Loucy (cell line): ENCODE measurements at regions not wholly inside any gene's neighbourhood (a gene's known extent, or its start where the extent isn't known, plus 50 kb on each side); places are given as distances from the start of the nearest gene placed in this dataset.

Source experiments
- H2AFZ ChIP-seq: fragments of 200-600 bp; sonication (generic); 2 replicates; pipeline ENCODE4 v1.6.0; 2016; ENCODE audit warnings: antibody characterized with exemption, mild to moderate bottlenecking, low read length, moderate library complexity
- H3F3A ChIP-seq: fragments of 200-600 bp; 2 replicates; pipeline ENCODE4 v1.6.0; 2016; ENCODE audit warnings: antibody characterized with exemption, low read depth, mild to moderate bottlenecking
- H3K27me3 ChIP-seq: fragments of 200-600 bp; sonication (generic); 2 replicates; pipeline ENCODE4 v1.6.1; 2014; ENCODE audit warnings: low read length, mild to moderate bottlenecking; ENCODE audit not compliant: insufficient read depth, poor library complexity, severe bottlenecking
- H3K36me3 ChIP-seq: fragments of 200-600 bp; sonication (generic); 2 replicates; pipeline ENCODE4 v1.6.1; 2016; ENCODE audit warnings: low read length; ENCODE audit not compliant: insufficient read depth
- H3K4me1 ChIP-seq: fragments of 200-600 bp; sonication (generic); 2 replicates; pipeline ENCODE4 v1.5.1; 2014; ENCODE audit warnings: low read length, mild to moderate bottlenecking; ENCODE audit not compliant: insufficient read depth, poor library complexity, severe bottlenecking
- H3K4me2 ChIP-seq: fragments of 200-600 bp; sonication (generic); 2 replicates; pipeline ENCODE4 v1.6.0; 2014; ENCODE audit warnings: antibody characterized with exemption, low read length, low read depth, mild to moderate bottlenecking; ENCODE audit not compliant: poor library complexity, severe bottlenecking
- H3K4me3 ChIP-seq: fragments of 200-600 bp; sonication (generic); 2 replicates; pipeline ENCODE4 v1.5.1; 2014; ENCODE audit warnings: low read length, mild to moderate bottlenecking, mixed read lengths; ENCODE audit not compliant: poor library complexity, severe bottlenecking
- H3K79me2 ChIP-seq: fragments of 200-600 bp; sonication (generic); 2 replicates; pipeline ENCODE4 v1.6.1; 2014; ENCODE audit warnings: low read length; ENCODE audit not compliant: insufficient read depth
- H3K9ac ChIP-seq: fragments of 200-600 bp; sonication (generic); 2 replicates; pipeline ENCODE4 v1.6.0; 2014; ENCODE audit warnings: mild to moderate bottlenecking, low read depth, low read length, moderate library complexity; ENCODE audit not compliant: poor library complexity, severe bottlenecking
- H3K9me2 ChIP-seq: fragments of 200-600 bp; sonication (generic); replicated peaks from 2 replicates; pipeline ENCODE4 v1.6.1; 2016; ENCODE audit warnings: low read depth, low read length, mixed read lengths
- H3K9me3 ChIP-seq: fragments of 200-600 bp; sonication (generic); 2 replicates; pipeline ENCODE4 v1.6.1; 2014; ENCODE audit warnings: mild to moderate bottlenecking, antibody characterized with exemption, low read length, low read depth; ENCODE audit not compliant: insufficient read depth
- H4K20me1 ChIP-seq: fragments of 200-600 bp; sonication (generic); 2 replicates; pipeline ENCODE4 v1.6.0; 2014; ENCODE audit warnings: antibody characterized with exemption, low read length, mild to moderate bottlenecking; ENCODE audit not compliant: insufficient read depth, poor library complexity, severe bottlenecking
- CTCF ChIP-seq: fragments of 200-600 bp; sonication (generic); conservative IDR thresholded peaks from 2 replicates; pipeline ENCODE4 v1.5.1; 2014; ENCODE audit warnings: mild to moderate bottlenecking, antibody characterized with exemption, low read length
- EZH2phosphoT487 ChIP-seq: fragments of 200-600 bp; IDR thresholded peaks from 2 replicates; pipeline ENCODE4 v1.6.1; 2018; ENCODE audit warnings: antibody characterized with exemption, mild to moderate bottlenecking, moderate library complexity, borderline replicate concordance

- no peaks in the 10 kb centered on the region for H4K20me1 ChIP-seq
These were observed 273.3 kb downstream of the DUSP10 start for GRCh38 chr1:221468546-221468945.

GRCh38 chr1:221469476-221469875 lies 272.4 kb downstream of the DUSP10 start:
- no peaks in the 10 kb centered on the region for H3K9me3 ChIP-seq
- H4K20me1 ChIP-seq: no peaks in the 10 kb centered on the region
- no peak for TF ChIP-seq CTCF
- no peak for TF ChIP-seq EZH2phosphoT487
- no peaks in the 10 kb centered on the region for H3K79me2 ChIP-seq
- H3K4me1 ChIP-seq: no peaks in the 10 kb centered on the region
- no peak overlapping the region for H3K4me3 ChIP-seq
- H3K36me3 ChIP-seq: no peaks in the 10 kb centered on the region
- no peak overlapping the region for H3K9ac ChIP-seq
- no peaks in the 10 kb centered on the region for H3K27me3 ChIP-seq
- H3K4me2 ChIP-seq: no peak overlapping the region
- H3K9me2 ChIP-seq: no peaks in the 10 kb centered on the region
- H3F3A ChIP-seq: no peaks in the 10 kb centered on the region
- H2AFZ ChIP-seq: no peak overlapping the region

More at GRCh38 chr1:221468546-221468945, 273.3 kb downstream of the DUSP10 start:
- Histone ChIP-seq H3K4me3 (no peak overlapping the region), H3K4me1 (no peaks in the 10 kb centered on the region), H3K27me3 (no peaks in the 10 kb centered on the region), H3F3A (no peaks in the 10 kb centered on the region), H3K9me2 (no peaks in the 10 kb centered on the region), H3K79me2 (no peaks in the 10 kb centered on the region), H3K9me3 (no peaks in the 10 kb centered on the region), H3K36me3 (no peaks in the 10 kb centered on the region), H3K9ac (no peak overlapping the region), H2AFZ (no peak overlapping the region), H3K4me2 (no peak overlapping the region)
- TF ChIP-seq EZH2phosphoT487 (no peak), CTCF (no peak)

GRCh38 chr1:221470000-221470698 lies 271.7 kb downstream of the DUSP10 start:
- Histone ChIP-seq H3K9me2 (no peaks in the 10 kb centered on the region), H3K36me3 (no peaks in the 10 kb centered on the region), H3F3A (no peaks in the 10 kb centered on the region)

More at GRCh38 chr1:221470000-221470698, 271.7 kb downstream of the DUSP10 start:
- Histone ChIP-seq H3K27me3 (no peaks in the 10 kb centered on the region), H3K9ac (no peak overlapping the region), H2AFZ (no peak overlapping the region), H3K4me1 (no peaks in the 10 kb centered on the region), H3K4me3 (no peak overlapping the region), H3K4me2 (no peak overlapping the region), H3K79me2 (no peaks in the 10 kb centered on the region), H3K9me3 (no peaks in the 10 kb centered on the region), H4K20me1 (no peaks in the 10 kb centered on the region)
- no peak for TF ChIP-seq EZH2phosphoT487
- no peak for TF ChIP-seq CTCF
